NCI-H1417 treated with DMSO at 0.1 percent for 48 hours (cell line): ENCODE measurements at regions not wholly inside any gene's neighbourhood (a gene's known extent, or its start where the extent isn't known, plus 50 kb on each side); places are given as distances from the start of the nearest gene placed in this dataset.

Experiments
- DNase-seq: peaks from one replicate; lab custom pipeline; 2025; lab: John Stamatoyannopoulos, UW

DNA sequence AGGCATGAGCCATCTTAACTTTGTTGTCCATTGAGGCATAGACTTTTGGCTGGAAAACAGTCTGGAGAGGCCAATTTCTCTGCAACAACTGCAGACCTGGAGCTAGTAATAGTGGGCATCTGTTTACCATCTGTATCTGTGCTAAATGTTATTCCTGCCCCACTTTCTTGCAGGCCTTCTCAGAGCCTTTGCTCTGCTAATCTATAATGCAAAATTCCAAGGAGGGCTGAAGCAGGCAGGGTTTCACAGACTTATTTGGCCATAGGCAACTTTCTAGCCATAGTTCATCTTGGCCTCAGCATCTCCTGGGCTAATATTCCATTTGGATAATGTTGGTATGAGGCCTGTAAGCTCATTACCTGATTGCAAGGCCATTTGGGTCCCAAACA is 124.5 kb upstream of the CSF3R start:
- DNase-seq = no peak

DNA sequence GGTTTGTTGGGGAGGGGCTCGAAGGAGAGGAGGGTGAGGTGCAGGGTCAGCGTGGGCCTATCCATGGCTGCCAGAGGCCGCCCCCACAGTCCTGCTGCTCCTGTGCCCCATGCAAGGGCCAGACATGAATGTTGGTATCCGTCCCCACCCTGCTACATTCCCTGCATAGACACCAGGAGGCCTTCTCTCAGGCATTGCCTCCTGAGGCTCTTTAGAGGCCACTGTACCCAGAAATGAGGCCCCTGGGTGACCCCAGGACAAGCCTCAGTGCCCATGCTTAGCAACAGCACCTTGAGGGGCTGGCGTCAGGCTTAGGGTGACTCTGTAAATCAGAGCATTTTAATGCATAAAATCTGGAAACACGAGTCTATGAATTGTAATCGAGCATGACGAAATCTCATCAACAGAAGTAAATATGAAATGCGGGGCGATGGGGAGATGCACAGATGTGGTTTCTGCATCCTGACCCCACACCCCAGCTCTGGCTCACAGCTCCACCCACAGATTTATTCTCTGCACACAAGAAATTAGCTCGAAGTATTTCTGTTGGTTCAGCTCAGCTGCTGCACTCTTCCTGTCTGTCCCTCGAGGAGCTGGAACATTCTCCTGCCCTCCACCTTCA is 124.0 kb upstream of the CSF3R start:
- DNase-seq = no peak

GRCh38 chr1:36605942-36606640 is 123.4 kb upstream of the CSF3R start:
- DNase-seq = no peak

DNA sequence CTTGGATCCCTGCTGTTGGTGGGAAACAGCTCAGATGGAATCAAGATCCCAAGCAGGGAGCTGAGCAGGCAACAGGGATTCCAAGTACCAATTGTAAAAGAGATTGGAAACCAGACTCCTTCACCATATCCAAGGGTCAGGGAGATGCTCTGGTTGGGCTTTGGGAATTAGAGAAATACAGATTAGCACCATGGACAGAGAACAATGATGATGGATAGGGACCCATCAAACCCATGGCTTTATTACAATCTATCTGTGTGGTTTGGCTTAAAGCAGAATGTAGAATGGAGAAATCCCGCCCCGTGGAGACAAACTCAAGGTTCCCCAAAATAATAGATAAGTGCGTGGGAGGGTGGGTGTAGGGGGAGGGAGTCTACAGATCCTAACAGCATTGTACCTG is 120.7 kb upstream of the CSF3R start:
- no peak for DNase-seq

DNA sequence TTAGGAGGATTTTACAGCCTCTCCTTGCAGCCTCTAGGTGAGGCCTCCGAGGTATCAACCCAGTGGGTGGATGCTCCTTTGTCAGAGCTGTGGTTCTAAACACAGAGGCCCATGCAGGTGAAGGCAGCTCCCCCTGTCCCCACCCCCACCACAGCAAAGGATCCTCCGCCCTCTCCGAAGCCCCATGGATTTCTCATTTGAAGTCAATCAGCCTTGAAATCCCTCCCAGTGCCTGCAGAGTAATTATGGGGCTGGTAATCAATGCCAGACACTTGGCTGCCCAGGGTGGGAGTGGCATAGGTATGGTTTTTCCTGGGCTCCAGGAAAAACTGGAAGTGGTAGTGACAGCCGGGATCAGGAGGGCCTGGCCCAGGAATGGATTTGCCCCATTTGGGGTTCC is 119.5 kb upstream of the CSF3R start:
- peak; percentile 31 for DNase-seq

GRCh38 chr1:36599828-36600227 is 117.1 kb upstream of the CSF3R start:
- no peak for DNase-seq

- DNase-seq = no peak
Observed at GRCh38 chr1:36597514-36597913, 114.8 kb upstream of the CSF3R start.

DNA sequence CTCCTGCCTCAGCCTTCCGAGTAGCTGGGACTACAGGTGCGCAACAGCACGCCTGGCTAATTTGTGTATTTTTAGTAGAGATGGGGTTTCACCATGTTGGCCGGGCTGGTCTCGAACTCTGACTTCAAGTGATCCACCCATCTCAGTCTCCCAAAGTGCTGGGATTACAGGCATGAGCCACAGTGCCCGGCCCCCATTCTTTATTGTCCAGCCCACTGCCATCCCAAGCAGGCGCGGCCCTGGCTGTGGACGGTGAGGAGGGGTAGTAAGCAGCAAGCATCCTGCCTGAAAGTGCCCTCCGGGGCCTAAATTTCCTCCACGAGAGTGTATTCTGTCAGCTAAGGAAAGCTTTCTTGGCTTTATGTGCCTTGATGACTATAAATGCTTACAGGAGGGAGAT is 113.2 kb upstream of the CSF3R start:
- no peak for DNase-seq

DNA sequence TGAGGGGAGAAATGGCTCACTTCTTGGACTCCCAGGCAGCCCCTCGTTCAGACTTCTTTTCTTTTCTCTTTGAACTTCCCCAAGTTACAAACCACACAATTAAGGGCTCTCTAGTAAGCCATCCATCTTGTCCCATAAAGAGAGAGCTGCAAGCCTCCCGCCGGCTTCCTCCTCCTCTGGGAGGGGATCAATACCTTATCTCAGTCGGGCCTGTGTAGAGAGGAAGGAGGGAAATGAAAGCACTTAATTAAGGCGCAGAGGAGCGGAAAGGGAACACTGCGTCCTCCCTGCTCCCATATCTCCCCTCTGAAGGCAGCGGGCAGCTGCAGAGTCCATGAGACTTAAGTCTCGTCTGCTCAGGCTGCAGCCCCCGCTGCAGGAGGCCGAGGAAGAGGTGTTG is 112.6 kb upstream of the CSF3R start:
- no peak for DNase-seq

GRCh38 chr1:36594023-36594422 is 111.3 kb upstream of the CSF3R start:
- no peak for DNase-seq

DNA sequence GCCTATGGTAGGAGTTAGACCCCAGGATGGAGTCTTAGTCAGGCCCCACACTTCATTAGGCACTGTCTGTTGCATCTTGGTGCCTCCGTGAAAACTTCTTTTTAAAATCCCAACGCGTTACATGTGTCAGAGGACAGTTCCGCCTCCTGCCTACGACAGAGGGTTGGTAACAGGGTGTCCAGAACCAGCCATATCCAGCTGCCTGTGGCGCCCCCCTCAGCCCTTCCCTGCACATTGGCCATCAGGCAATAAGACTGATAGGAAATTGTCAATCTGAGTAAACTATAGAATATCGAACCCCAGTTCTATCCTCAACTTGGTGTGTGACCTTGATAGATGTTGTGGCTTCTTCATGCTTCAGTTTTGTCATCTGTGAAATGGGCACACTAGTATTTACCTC is 108.6 kb upstream of the CSF3R start:
- no peak for DNase-seq

- DNase-seq = no peak
Observed at GRCh38 chr1:36590771-36591170, 108.1 kb upstream of the CSF3R start.

GRCh38 chr1:36590264-36590663 is 107.6 kb upstream of the CSF3R start:
- DNase-seq = no peak

GRCh38 chr1:36588972-36589371 is 106.3 kb upstream of the CSF3R start:
- no peak for DNase-seq

DNA sequence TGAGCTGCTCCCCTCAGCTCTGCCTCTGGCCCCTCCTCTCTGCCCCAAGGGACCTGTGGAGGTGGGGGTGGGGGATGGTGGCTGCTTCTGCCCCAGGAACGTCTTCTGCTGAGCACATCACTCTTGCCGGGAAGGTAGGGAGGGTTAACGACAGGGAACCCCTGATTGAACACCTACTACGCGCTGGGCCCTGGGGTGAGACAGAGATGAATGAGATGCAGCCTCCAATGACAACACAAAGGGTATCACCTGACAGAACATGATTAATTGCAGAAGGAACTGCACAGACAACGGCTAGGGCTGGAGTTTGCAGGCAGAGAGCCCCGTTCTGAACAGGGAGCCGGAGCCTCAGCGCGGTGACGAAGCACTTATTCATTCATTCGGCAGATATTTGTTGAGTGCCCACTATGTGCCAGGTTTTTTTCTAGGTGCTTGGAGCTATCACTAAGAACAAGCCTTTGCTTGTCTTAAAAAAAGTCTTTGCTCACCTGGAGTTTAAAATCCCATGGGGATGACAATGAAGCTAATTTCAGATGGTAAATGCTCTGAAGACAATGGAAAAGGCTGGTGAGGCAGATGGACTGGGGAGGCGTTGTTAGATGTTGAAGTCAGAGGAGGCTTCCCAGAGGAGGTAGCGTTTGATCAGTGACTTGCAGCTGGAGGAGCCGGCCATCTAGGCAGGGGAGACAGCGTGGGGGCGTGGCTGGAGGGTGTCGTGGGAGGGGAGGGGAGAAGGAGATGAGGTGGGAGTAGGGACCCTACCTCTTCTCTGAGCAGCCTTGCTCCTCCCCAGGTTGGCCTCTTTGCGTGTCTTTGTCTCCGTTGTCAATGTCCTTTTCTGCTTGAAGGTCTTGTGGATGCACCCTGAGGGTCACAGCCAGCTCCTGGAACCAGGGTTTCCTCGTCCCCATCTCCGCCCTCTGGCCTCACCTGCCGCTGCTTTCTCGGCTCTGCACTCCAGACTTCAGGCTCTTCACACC is 103.1 kb upstream of the CSF3R start:
- no peak for DNase-seq

GRCh38 chr1:36584874-36585453 is 102.3 kb upstream of the CSF3R start:
- no peak for DNase-seq

DNA sequence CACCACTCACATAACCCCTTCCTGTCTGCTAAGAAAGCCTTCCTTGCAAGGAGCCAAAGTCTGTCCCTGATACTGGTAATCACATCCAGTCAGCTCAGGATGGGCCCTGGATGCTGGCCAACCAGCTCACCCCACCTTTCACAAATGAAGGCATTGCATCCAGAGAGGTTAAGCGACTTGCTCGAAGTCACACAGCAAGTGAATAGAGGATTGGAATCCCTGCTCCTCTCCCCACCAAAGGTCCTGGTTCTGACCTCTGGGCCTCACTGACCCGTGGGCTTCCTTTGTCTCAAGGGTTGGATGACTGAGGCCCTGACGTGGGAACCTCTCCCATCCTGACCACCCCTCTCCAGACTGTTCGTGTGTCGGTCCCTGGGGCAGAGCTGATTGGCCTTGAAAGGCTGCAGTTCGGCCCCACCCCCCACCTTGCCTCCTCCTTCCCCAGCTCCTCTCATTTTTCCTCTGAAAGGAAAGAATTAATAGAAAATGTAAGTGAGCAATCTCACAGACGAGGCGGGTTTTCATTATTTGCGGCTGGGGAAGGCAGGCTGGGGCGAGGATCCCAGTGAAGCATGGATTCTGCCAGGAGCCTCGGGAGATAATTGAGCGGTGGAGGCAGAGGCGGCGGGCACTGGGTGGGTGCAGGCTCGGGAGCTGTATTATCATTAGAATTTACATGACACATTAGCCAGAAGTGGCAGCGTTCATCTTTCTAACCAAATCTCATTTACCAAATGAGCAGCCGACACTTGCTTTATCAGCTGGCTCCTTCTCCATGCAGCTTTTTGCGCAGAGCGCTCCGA is 101.5 kb upstream of the CSF3R start:
- DNase-seq = no peak

- no peak for DNase-seq
Observed at GRCh38 chr1:36583080-36583479, 100.4 kb upstream of the CSF3R start.

DNA sequence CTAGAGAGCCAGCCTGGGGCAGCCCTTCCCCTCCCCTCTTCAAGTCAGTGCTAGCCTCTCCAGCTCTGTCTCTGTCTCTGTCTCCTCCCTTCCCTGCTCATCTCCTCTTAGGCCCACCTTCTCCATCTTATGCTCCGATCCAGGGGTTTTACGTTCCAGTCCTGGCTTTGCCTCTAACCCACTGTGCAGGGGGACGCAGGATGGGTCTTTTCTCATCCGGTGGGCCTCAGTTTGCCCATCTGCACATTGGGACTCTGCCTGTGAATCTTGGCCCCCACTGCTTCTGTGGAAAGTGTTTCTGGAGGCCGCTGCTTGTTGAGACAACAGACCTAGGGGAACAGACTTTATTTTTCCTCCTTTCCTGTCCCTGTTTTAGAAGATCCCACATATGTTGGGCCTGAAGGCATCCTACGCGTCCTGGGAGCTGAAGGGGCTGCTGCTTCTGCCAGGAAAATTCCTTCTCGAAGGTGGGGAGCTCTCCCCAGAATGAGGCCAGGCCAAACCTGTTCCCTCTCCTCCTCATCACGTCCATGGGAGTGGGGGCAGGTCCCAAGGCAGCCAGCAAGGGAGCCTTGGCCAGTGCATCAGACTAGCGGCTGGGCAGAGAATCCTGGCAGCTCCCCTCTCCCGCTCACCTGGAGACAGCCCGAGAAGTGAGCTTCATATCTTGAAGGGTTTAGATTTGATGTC is 99.5 kb upstream of the CSF3R start:
- no peak for DNase-seq

- no peak for DNase-seq
Observed at GRCh38 chr1:36580524-36580923, 97.8 kb upstream of the CSF3R start.

- no peak for DNase-seq
Observed at GRCh38 chr1:36579039-36579438, 96.3 kb upstream of the CSF3R start.
